ENCODE measurements at regions not wholly inside any gene's neighbourhood (a gene's known extent, or its start where the extent isn't known, plus 50 kb on each side); places are given as distances from the start of the nearest gene placed in this dataset.

DNA sequence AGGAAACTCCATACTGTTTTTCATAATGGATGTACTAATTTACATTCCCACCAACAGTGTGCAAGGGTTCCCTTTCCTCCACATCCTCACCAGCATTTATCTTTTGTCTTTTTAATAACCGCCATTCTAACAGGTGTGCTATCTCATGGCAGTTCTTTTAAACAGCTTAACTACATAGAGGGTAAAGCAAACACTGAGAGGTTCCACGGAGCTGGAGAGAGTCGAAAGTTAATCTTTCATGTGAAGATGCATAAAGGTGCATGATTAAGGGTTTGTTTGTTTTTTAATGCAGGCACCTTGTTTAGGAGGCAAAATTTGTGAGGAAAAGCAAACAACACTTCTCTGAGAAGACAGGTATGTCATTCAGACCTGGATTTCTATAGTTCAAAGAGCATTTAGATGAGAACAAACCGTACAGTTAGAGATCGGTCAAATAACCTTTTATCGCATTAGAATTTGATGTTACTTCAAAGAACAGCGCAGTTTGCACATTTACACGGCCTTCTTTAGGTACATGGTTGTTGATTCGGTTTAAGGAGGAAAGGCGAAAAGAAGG is 193.9 kb downstream of the RBM26 start:
- TF ChIP-seq, protein P1, sequence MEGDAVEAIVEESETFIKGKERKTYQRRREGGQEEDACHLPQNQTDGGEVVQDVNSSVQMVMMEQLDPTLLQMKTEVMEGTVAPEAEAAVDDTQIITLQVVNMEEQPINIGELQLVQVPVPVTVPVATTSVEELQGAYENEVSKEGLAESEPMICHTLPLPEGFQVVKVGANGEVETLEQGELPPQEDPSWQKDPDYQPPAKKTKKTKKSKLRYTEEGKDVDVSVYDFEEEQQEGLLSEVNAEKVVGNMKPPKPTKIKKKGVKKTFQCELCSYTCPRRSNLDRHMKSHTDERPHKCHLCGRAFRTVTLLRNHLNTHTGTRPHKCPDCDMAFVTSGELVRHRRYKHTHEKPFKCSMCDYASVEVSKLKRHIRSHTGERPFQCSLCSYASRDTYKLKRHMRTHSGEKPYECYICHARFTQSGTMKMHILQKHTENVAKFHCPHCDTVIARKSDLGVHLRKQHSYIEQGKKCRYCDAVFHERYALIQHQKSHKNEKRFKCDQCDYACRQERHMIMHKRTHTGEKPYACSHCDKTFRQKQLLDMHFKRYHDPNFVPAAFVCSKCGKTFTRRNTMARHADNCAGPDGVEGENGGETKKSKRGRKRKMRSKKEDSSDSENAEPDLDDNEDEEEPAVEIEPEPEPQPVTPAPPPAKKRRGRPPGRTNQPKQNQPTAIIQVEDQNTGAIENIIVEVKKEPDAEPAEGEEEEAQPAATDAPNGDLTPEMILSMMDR (IDR thresholded peaks at IDR 0.05; ENCODE audit: control extremely low read depth in 1 of 3, insufficient read depth in 1 of 3, low read depth in 1 of 3, low read length in 3 of 3), result no peak
- TF ChIP-seq RAD21 (IDR thresholded peaks at IDR 0.05 in 1 of 2, conservative IDR thresholded peaks at IDR 0.05 in 1 of 2; ENCODE audit: low read depth in 2 of 2, low read length in 2 of 2), result no peak
- no peak for TF ChIP-seq POLR2AphosphoS5 (IDR thresholded peaks at IDR 0.05; ENCODE audit: low read depth, low read length)
- no peak for TF ChIP-seq JUN (IDR thresholded peaks at IDR 0.05; ENCODE audit: low read depth, low read length)
- TF ChIP-seq, protein P2, sequence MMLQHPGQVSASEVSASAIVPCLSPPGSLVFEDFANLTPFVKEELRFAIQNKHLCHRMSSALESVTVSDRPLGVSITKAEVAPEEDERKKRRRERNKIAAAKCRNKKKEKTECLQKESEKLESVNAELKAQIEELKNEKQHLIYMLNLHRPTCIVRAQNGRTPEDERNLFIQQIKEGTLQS (IDR thresholded peaks at IDR 0.05; ENCODE audit: insufficient read depth, low read depth, low read length), result no peak
- no peak for TF ChIP-seq TAF1 (IDR thresholded peaks at IDR 0.05; ENCODE audit: low read depth, low read length)
- TF ChIP-seq EZH2 (IDR thresholded peaks at IDR 0.05; ENCODE audit: low read depth, low read length, severe bottlenecking), result no peak

Measured in H1 (cell line).